ENCODE measurements at regions not wholly inside any gene's neighbourhood (a gene's known extent, or its start where the extent isn't known, plus 50 kb on each side); places are given as distances from the start of the nearest gene placed in this dataset.

GRCh38 chr15:29320420-29320819 is 50.8 kb upstream of the NSMCE3 start:
- WGBS = 67% methylated on average over 1 of the region's 1 CpG
- no peak overlapping the region for H3K9ac ChIP-seq (ENCODE audit: low read depth in 1 of 2, low read length in 2 of 2)
- TF ChIP-seq SP1 (IDR thresholded peaks at IDR 0.05) (no peak), JUND (IDR thresholded peaks at IDR 0.05) (no peak), REST (IDR thresholded peaks at IDR 0.05) (no peak), RAD21 (IDR thresholded peaks at IDR 0.05) (no peak), ATF3 (IDR thresholded peaks at IDR 0.05) (no peak), GABPA (IDR thresholded peaks at IDR 0.05 in 1 of 2, conservative IDR thresholded peaks at IDR 0.05 in 1 of 2) (no peak), HNF4G (IDR thresholded peaks at IDR 0.05) (no peak), FOXA2 (IDR thresholded peaks at IDR 0.05) (no peak), EGR1 (IDR thresholded peaks at IDR 0.05; ENCODE audit: low read depth in 2 of 2) (no peak), CTCF (IDR thresholded peaks at IDR 0.05; ENCODE audit: low read depth, low read length, missing input control) (no peak), ZBTB33 (IDR thresholded peaks at IDR 0.05) (no peak), RXRA (IDR thresholded peaks at IDR 0.05) (no peak), HNF4A (conservative IDR thresholded peaks at IDR 0.05) (no peak), TAF1 (conservative IDR thresholded peaks at IDR 0.05) (no peak), MAX (IDR thresholded peaks at IDR 0.05) (no peak), NR2F2 (IDR thresholded peaks at IDR 0.05) (no peak)
- no peaks in the 10 kb centered on the region for H3K4me1 ChIP-seq (ENCODE audit: control insufficient read depth in 4 of 4, insufficient read depth in 4 of 4, low read length in 3 of 4)
- no peak overlapping the region for H3K4me3 ChIP-seq (ENCODE audit: low read depth in 1 of 3, low read length in 3 of 3)
- no peak overlapping the region for H3K27ac ChIP-seq (ENCODE audit: low read depth in 1 of 2, low read length in 2 of 2)
- H3K36me3 ChIP-seq (ENCODE audit: control insufficient read depth in 4 of 4, insufficient read depth in 3 of 4, low read depth in 1 of 4, low read length in 3 of 4) = no peaks in the 10 kb centered on the region
- peaks cover 0 to 4% (median 0%) of the 10 kb centered on the region in 4 donors for H3K9me3 ChIP-seq (ENCODE audit: control insufficient read depth in 4 of 4, low read length in 3 of 4)
- peaks cover 0 to 2% (median 0%) of the 10 kb centered on the region in 4 donors for H3K27me3 ChIP-seq (ENCODE audit: control insufficient read depth in 4 of 4, insufficient read depth in 4 of 4, low read length in 3 of 4)
- no peak for DNase-seq (ENCODE audit: low spot score)

GRCh38 chr15:29319823-29320222 is 50.2 kb upstream of the NSMCE3 start:
- TF ChIP-seq FOXA1 (IDR thresholded peaks at IDR 0.05) = no peak
- Histone ChIP-seq H3K4me3 (ENCODE audit: low read depth in 1 of 3, low read length in 3 of 3) (no peak overlapping the region), H3K9me3 (ENCODE audit: control insufficient read depth in 4 of 4, low read length in 3 of 4) (peaks cover 0 to 4% (median 0%) of the 10 kb centered on the region in 4 donors), H3K4me1 (ENCODE audit: control insufficient read depth in 4 of 4, insufficient read depth in 4 of 4, low read length in 3 of 4) (no peaks in the 10 kb centered on the region), H3K27ac (ENCODE audit: low read depth in 1 of 2, low read length in 2 of 2) (no peak overlapping the region), H3K27me3 (ENCODE audit: control insufficient read depth in 4 of 4, insufficient read depth in 4 of 4, low read length in 3 of 4) (peaks cover 0 to 2% (median 0%) of the 10 kb centered on the region in 4 donors), H3K36me3 (ENCODE audit: control insufficient read depth in 4 of 4, insufficient read depth in 3 of 4, low read depth in 1 of 4, low read length in 3 of 4) (no peaks in the 10 kb centered on the region), H3K9ac (ENCODE audit: low read depth in 1 of 2, low read length in 2 of 2) (no peak overlapping the region)
- WGBS = 51% methylated on average over 3 of the region's 3 CpGs
- no peak for DNase-seq (ENCODE audit: low spot score)

All from liver (tissue), 8 donors.